Naive thymus-derived CD8-positive, alpha-beta T cell (primary cell): ENCODE measurements at regions not wholly inside any gene's neighbourhood (a gene's known extent, or its start where the extent isn't known, plus 50 kb on each side); places are given as distances from the start of the nearest gene placed in this dataset.

Experiments used
- ATAC-seq, 2 donors: fragments of 150-1000 bp; cut with Tn5 transposase in 1 of 2; sonication (Bioruptor Pico), chemical (Tn5 transposase) in 1 of 2; 1 replicate in 1 of 2; 2 replicates in 1 of 2; pipeline ENCODE4 v1.10.0; 2021; ENCODE audit warnings: mild to moderate bottlenecking in 2 of 2, moderate library complexity in 2 of 2
- POLR2A ChIA-PET: fragments of 350-600 bp; sonication (Branson Sonifier 250); formaldehyde crosslinking; loops from one replicate; lab custom pipeline; 2021; ENCODE audit warnings: antibody characterized with exemption; lab: Charles Lee
- DNase-seq, 10 donors: peaks; one replicate each; pipeline versions ENCODE4 v3.0.0 to v3.0.0-alpha.2; 2020 to 2022
- H3K27ac Mint-ChIP-seq, 10 donors: one replicate each; pipeline ENCODE4 v1.8.0; 2020 to 2022; ENCODE audit warnings: mild to moderate bottlenecking in 10 of 10, mixed read lengths in 10 of 10, moderate library complexity in 4 of 10, inconsistent platforms in 1 of 10
- H3K27me3 Mint-ChIP-seq, 5 donors: one replicate each; pipeline ENCODE4 v1.8.0; 2021 to 2022; ENCODE audit warnings: mixed read lengths in 5 of 5
- H3K36me3 Mint-ChIP-seq, 3 donors: one replicate each; pipeline ENCODE4 v1.8.0; 2020 to 2022; ENCODE audit warnings: mixed read lengths in 3 of 3, mild to moderate bottlenecking in 2 of 3, inconsistent platforms in 1 of 3
- H3K4me1 Mint-ChIP-seq, 4 donors: one replicate each; pipeline ENCODE4 v1.8.0; 2021 to 2022; ENCODE audit warnings: mixed read lengths in 4 of 4
- H3K4me3 Mint-ChIP-seq, 10 donors: one replicate each; pipeline ENCODE4 v1.8.0; 2020 to 2022; ENCODE audit warnings: mild to moderate bottlenecking in 10 of 10, mixed read lengths in 10 of 10, moderate library complexity in 6 of 10, inconsistent platforms in 1 of 10
- H3K9me3 Mint-ChIP-seq, 9 donors: one replicate each; pipeline ENCODE4 v1.8.0; 2020 to 2022; ENCODE audit warnings: mixed read lengths in 9 of 9, mild to moderate bottlenecking in 3 of 9, inconsistent platforms in 1 of 9, moderate library complexity in 1 of 9

- ATAC-seq = no peak
- Mint-ChIP-seq H3K27me3 (no peaks in the 10 kb centered on the region), H3K4me3 (no peak overlapping the region), H3K36me3 (no peaks in the 10 kb centered on the region), H3K4me1 (no peaks in the 10 kb centered on the region), H3K9me3 (peaks cover 0 to 13% (median 4%) of the 10 kb centered on the region in 9 donors), H3K27ac (no peak overlapping the region)
- no peak for DNase-seq
- POLR2A ChIA-PET = no interaction called here
Observed at GRCh38 chr17:71677439-71677838, 443.4 kb upstream of the SOX9 start.

GRCh38 chr17:71679832-71680231, 441.0 kb upstream of the SOX9 start:
- H3K4me3 Mint-ChIP-seq = no peak overlapping the region
- peaks cover 0 to 30% (median 7%) of the 10 kb centered on the region in 9 donors for H3K9me3 Mint-ChIP-seq
- DNase-seq (no peak), ATAC-seq (no peak)
- H3K4me1 Mint-ChIP-seq = no peaks in the 10 kb centered on the region
- POLR2A ChIA-PET = no interaction called here
- no peaks in the 10 kb centered on the region for H3K27me3 Mint-ChIP-seq
- H3K36me3 Mint-ChIP-seq = no peaks in the 10 kb centered on the region
- no peak overlapping the region for H3K27ac Mint-ChIP-seq

GRCh38 chr17:71681427-71682173, 439.2 kb upstream of the SOX9 start:
- peaks cover 0 to 30% (median 7%) of the 10 kb centered on the region in 9 donors for H3K9me3 Mint-ChIP-seq
- H3K27ac Mint-ChIP-seq = no peak overlapping the region
- no peak for ATAC-seq
- H3K27me3 Mint-ChIP-seq = no peaks in the 10 kb centered on the region
- H3K4me1 Mint-ChIP-seq = no peaks in the 10 kb centered on the region
- no peak for DNase-seq
- no peaks in the 10 kb centered on the region for H3K36me3 Mint-ChIP-seq
- POLR2A ChIA-PET = no interaction called here
- no peak overlapping the region for H3K4me3 Mint-ChIP-seq

GRCh38 chr17:71682174-71682494, 438.7 kb upstream of the SOX9 start:
- no peak for DNase-seq
- Mint-ChIP-seq H3K4me1 (no peaks in the 10 kb centered on the region), H3K9me3 (peaks cover 0 to 26% (median 7%) of the 10 kb centered on the region in 9 donors), H3K27me3 (no peaks in the 10 kb centered on the region), H3K4me3 (no peak overlapping the region), H3K27ac (no peak overlapping the region), H3K36me3 (no peaks in the 10 kb centered on the region)
- POLR2A ChIA-PET = no interaction called here
- no peak for ATAC-seq

GRCh38 chr17:71689782-71690181, 431.0 kb upstream of the SOX9 start:
- no peak overlapping the region for H3K4me3 Mint-ChIP-seq
- peaks cover 0 to 17% (median 8%) of the 10 kb centered on the region in 9 donors for H3K9me3 Mint-ChIP-seq
- H3K27me3 Mint-ChIP-seq = peaks cover 0 to 1% (median 0%) of the 10 kb centered on the region in 5 donors
- ATAC-seq (no peak), DNase-seq (no peak)
- no peak overlapping the region for H3K27ac Mint-ChIP-seq
- H3K4me1 Mint-ChIP-seq = no peaks in the 10 kb centered on the region
- H3K36me3 Mint-ChIP-seq = peaks cover 0 to 6% (median 0%) of the 10 kb centered on the region in 3 donors
- POLR2A ChIA-PET = no interaction called here

- Mint-ChIP-seq H3K27ac (no peak overlapping the region), H3K27me3 (no peaks in the 10 kb centered on the region), H3K36me3 (no peaks in the 10 kb centered on the region), H3K4me3 (no peak overlapping the region), H3K4me1 (no peaks in the 10 kb centered on the region), H3K9me3 (peaks cover 0 to 30% (median 12%) of the 10 kb centered on the region in 9 donors)
- no peak for DNase-seq
- POLR2A ChIA-PET = no interaction called here
- no peak for ATAC-seq
Observed at GRCh38 chr17:71699907-71700306, 420.9 kb upstream of the SOX9 start.

GRCh38 chr17:71703701-71704100, 417.1 kb upstream of the SOX9 start:
- Mint-ChIP-seq H3K27me3 (no peaks in the 10 kb centered on the region), H3K4me1 (no peaks in the 10 kb centered on the region), H3K4me3 (no peak overlapping the region), H3K9me3 (peaks cover 0 to 24% (median 7%) of the 10 kb centered on the region in 9 donors), H3K36me3 (no peaks in the 10 kb centered on the region), H3K27ac (no peak overlapping the region)
- POLR2A ChIA-PET = no interaction called here
- ATAC-seq = no peak
- no peak for DNase-seq

GRCh38 chr17:71709271-71709890, 411.4 kb upstream of the SOX9 start:
- H3K27ac Mint-ChIP-seq = no peak overlapping the region
- POLR2A ChIA-PET = no interaction called here

GRCh38 chr17:71709946-71710345, 410.9 kb upstream of the SOX9 start:
- no peaks in the 10 kb centered on the region for H3K27me3 Mint-ChIP-seq
- ATAC-seq = no peak
- H3K36me3 Mint-ChIP-seq = no peaks in the 10 kb centered on the region
- no peak overlapping the region for H3K27ac Mint-ChIP-seq
- H3K4me3 Mint-ChIP-seq = no peak overlapping the region
- POLR2A ChIA-PET = no interaction called here
- DNase-seq = no peak
- peaks cover 0 to 6% (median 1%) of the 10 kb centered on the region in 9 donors for H3K9me3 Mint-ChIP-seq
- H3K4me1 Mint-ChIP-seq = no peaks in the 10 kb centered on the region

More at GRCh38 chr17:71709271-71709890, 411.4 kb upstream of the SOX9 start:
- ATAC-seq = no peak
- no peak overlapping the region for H3K4me3 Mint-ChIP-seq
- H3K4me1 Mint-ChIP-seq = no peaks in the 10 kb centered on the region
- DNase-seq = no peak
- peaks cover 0 to 9% (median 4%) of the 10 kb centered on the region in 9 donors for H3K9me3 Mint-ChIP-seq
- H3K36me3 Mint-ChIP-seq = no peaks in the 10 kb centered on the region
- H3K27me3 Mint-ChIP-seq = no peaks in the 10 kb centered on the region

GRCh38 chr17:71710816-71711215, 410.0 kb upstream of the SOX9 start:
- POLR2A ChIA-PET = no interaction called here
- DNase-seq (no peak), ATAC-seq (no peak)
- H3K9me3 Mint-ChIP-seq = peaks cover 0 to 13% (median 7%) of the 10 kb centered on the region in 9 donors
- no peak overlapping the region for H3K4me3 Mint-ChIP-seq
- no peak overlapping the region for H3K27ac Mint-ChIP-seq
- H3K4me1 Mint-ChIP-seq = no peaks in the 10 kb centered on the region
- peaks cover 0 to 6% (median 0%) of the 10 kb centered on the region in 5 donors for H3K27me3 Mint-ChIP-seq
- H3K36me3 Mint-ChIP-seq = no peaks in the 10 kb centered on the region

GRCh38 chr17:71713846-71714245, 407.0 kb upstream of the SOX9 start:
- POLR2A ChIA-PET = no interaction called here
- no peaks in the 10 kb centered on the region for H3K4me1 Mint-ChIP-seq
- H3K36me3 Mint-ChIP-seq = peaks cover 0 to 12% (median 0%) of the 10 kb centered on the region in 3 donors
- H3K27me3 Mint-ChIP-seq = peaks cover 0 to 6% (median 0%) of the 10 kb centered on the region in 5 donors
- no peak for ATAC-seq
- H3K9me3 Mint-ChIP-seq = peaks cover 2 to 27% (median 9%) of the 10 kb centered on the region in 9 donors
- H3K27ac Mint-ChIP-seq = no peak overlapping the region
- no peak for DNase-seq
- no peak overlapping the region for H3K4me3 Mint-ChIP-seq

GRCh38 chr17:71724339-71724738, 396.5 kb upstream of the SOX9 start:
- Mint-ChIP-seq H3K27me3 (no peaks in the 10 kb centered on the region), H3K9me3 (peaks cover 0 to 14% (median 4%) of the 10 kb centered on the region in 9 donors), H3K36me3 (no peaks in the 10 kb centered on the region), H3K4me1 (no peaks in the 10 kb centered on the region), H3K27ac (no peak overlapping the region), H3K4me3 (no peak overlapping the region)
- ATAC-seq (no peak), DNase-seq (no peak)
- POLR2A ChIA-PET = no interaction called here

GRCh38 chr17:71725811-71726210, 395.0 kb upstream of the SOX9 start:
- Mint-ChIP-seq H3K9me3 (peaks cover 0 to 14% (median 7%) of the 10 kb centered on the region in 9 donors), H3K36me3 (no peaks in the 10 kb centered on the region), H3K4me1 (no peaks in the 10 kb centered on the region), H3K4me3 (no peak overlapping the region), H3K27ac (no peak overlapping the region), H3K27me3 (no peaks in the 10 kb centered on the region)
- POLR2A ChIA-PET = no interaction called here
- ATAC-seq (no peak), DNase-seq (no peak)
